NCI-H748 (cell line): ENCODE measurements at regions not wholly inside any gene's neighbourhood (a gene's known extent, or its start where the extent isn't known, plus 50 kb on each side); places are given as distances from the start of the nearest gene placed in this dataset.
"Not testable (repeated sequence)": the region's sequence is repeated elsewhere in the genome, so short reads cannot be mapped to it uniquely, and the experiment has no call there.

Experiments
- DNase-seq: peaks from one replicate; lab custom pipeline; 2025; ENCODE audit not compliant: unreplicated experiment; lab: John Stamatoyannopoulos, UW

DNA sequence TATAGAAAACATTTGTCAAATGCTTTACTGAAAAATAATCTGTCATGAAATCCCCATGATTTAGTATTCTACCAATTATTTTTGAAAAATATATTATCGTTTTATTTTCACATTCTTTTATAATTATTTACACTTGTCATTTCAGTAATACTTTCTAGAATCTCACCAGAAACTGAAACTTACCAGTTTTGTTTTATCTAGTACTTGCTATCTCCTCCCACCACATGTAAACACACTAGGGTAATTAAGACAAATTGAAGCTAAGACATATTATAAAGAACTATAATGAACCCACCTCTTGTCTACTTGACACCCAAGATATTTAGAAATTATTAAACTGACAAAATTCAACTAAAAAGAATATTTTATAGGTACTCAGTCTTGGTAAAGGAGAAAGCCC, 51.5 kb upstream of the GRM3 start:
- no peak for DNase-seq

DNA sequence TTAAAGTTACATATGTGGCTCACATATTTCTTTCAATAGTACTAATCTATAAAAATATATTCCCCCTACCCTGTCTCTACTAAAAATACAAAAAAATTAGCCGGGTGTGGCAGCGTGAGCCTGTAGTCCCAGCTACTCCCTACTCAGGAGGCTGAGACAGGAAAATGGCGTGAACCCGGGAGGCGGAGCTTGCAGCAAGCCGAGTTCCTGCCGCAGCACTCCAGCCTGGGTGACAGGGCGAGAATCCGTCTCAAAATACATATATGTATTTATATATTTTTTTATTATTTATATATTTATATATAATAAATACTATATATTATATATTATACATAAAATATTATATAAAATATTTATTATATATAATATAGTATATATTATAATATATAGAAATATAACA, 69.7 kb upstream of the GRM3 start:
- no peak for DNase-seq

DNA sequence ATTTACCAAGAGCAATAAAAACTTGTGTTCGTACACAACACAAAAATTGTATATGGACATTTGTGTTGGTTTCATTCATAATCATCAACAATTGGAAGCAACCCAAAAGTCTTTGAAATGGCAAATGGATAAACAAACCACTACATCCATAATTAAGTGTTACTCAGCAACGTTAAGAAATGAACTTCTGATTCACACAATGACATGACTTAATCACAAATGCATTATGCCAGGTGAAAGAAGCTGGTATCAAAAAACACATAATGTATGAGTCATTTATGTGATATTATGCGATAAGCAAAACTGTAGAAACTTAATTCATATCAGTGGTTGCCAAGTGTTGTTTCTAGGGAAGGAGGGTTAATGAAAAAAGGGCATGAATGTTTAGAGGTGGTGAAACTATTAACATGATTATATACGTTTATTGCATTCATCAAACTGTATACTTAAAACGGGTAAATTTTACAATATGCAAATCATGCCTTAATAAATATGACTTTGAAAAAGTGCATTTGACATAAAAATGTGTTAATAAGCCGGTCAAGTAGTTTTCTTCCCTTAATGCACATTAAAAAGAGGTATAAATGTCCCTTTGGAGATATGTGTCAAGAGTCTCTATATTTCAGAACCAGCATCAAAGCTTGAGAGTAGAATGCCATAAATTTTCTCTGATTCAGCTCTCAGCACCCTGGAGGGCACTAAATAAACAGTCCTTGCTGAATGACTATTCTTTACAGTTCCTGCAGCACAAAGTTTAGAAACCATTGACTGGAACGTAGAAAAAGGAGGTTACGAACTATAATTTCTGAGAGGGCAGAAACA, 84.8 kb upstream of the GRM3 start:
- peak; percentile 64 for DNase-seq

DNA sequence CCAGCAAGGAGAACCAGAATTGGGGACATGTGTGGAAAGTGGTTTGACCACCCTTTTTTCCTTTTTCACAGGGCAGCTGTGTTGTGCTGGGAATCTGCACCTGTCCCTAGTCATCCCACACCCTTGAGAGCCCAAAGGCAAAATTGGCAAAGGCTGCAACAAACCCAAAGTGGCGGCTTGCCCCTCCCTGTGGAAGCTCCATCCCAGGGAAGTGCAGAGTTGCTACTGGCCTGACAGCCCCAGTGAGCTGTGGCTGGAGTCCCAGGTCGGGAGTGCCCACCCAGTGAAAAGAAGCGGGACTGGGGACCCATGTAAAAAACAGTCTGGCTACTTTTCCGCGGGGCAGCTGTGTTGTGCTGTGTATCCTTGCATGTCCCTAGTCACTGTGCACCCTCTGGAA, 109.1 kb upstream of the GRM3 start:
- no peak for DNase-seq

DNA sequence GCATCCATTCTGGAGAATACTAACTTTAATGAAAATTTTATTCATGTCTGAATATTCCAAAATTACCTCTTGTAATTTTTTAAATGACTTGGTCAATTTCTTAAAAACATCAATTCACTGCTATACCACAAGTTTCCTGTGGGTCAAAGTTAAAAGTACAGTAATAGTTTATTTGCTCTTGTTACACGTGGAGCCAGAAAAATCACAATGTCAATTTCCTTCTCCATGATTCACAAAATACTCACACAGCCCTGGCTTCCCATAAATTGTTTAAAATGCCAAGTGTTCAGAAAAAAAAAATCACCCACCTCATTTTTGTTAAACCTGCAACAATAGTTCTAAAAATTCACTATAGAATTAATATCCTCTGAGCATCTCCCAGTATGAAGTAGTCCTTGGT, 139.5 kb upstream of the GRM3 start:
- DNase-seq, result no peak

DNA sequence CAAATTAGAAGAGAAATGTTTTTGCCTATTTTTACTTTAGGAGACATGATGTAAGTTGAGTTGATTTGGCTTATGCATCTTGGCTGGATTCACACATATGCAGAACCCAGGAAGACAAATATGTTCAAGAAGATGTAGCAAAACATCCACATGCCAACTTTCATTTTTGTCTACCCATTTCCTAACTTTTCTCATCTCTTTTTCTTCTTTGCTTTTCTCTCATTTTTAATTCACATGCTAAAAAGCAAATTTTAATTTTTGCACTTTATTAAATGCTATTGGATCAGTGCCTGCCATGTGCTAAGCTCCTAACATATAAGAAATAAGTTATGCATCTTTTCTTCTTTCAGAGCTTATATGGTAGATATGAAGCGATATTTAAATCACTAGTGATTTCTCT, 143.7 kb upstream of the GRM3 start:
- DNase-seq, result no peak

DNA sequence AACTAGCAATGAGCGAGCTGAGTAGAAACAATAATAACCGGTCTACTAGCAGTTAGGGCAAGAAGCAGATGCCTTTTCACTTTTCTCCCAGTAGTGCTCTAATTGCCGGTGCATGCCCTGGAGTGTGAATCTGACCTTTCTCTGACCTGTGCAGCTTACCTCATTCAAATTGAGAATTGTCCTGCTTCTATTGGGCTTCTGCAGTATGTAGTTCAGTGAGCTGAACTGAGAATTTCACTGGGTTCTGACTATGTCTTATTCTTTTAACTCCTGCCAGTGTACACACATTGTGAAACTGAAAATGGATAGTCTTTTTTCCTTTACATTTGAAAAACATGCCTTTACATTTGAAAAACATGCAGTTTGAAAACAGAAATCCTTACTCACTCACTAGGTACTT, 157.9 kb upstream of the GRM3 start:
- DNase-seq, result no peak

DNA sequence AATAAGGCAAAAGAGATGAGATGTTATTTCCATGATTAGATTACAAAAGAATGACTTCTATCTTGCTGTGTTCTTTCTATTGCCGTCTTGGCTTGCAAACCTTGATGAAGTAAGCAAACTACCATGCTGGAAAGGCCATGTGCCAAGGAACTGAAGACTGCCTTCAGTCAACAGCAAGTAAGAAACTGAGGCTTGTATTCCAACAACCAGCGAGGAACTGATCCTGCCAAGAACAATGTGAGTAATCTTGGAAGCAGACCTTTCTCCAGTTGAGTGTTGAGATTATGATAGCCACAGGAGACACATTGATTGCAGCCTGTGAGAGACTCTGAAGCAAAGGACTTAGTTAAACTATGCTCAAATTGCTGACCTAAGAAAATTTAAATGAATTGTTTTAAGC, 164.6 kb upstream of the GRM3 start:
- DNase-seq, result no peak

DNA sequence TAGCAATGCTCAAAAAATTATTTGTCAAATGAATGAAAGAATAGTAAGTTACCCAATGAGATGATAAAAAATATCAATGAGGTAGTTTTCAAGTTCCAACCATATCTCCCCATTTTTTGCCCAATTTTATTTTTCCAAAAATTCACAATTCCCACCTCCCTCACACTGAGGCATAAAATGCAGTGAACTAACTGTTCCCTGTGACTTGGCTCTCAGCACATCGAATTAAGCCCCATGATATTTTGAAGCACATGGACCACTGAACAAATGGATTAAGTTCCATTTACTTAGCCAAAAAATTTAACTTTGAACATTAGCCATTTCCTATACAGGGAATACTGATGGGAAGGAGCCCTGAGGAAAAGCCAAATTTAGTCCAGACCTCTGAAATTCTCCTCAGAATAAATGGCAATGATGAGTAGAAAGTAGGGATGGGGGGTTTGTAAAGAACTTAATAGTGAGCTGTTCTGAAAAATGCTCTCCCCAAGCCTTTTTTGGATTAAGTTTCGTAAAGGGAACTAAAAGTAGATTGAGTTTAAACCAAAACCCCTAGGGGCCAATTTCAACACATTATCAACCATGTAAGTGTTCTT, 166.3 kb upstream of the GRM3 start:
- no peak for DNase-seq

DNA sequence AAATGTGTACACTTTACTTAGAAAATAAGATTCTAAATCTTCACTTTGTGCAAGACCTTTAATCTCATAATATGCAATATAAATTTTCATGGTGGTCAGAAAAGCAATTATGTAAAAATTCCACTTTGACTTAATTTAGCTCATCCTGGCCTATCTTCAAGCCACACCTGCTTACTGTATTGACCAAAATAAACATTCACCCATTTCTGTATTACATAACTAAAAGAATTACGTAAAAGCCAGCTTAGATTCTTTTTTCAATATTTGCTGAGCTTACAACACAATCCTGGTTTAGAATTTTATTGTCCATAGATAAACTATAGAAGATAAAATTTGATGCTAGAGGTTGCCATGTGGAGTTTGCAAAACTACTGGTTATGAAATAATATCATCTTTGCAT, 172.9 kb upstream of the GRM3 start:
- DNase-seq, result no peak

DNA sequence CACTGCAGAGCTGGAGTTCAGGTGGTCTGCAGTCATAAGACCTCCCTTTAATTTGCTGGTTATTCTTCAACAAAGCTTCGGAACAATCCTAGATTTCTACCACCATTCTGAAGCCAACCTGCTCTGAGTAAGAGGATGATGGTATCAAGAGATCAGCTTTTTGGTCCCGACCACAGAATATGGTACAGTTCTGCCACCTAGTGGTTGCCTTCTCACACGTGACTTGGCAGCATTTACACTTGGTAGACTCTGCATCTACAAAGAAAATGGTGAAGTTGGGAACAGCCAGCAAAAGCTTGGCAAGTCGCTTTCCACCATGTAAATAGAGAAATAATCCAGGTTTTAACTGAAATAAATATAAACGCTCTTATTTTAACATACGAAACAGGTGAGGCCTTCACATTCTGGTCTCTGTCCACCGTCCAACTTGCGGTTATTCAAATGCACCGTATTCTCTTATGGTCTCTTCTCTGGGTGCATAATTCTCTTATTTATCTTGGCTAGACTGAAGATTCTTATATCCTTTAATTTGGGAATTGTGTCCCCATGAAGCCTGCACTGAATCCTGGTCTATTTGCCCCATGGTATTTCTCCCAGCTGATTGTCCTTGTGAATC, 173.9 kb upstream of the GRM3 start:
- peak; percentile 80 for DNase-seq

DNA sequence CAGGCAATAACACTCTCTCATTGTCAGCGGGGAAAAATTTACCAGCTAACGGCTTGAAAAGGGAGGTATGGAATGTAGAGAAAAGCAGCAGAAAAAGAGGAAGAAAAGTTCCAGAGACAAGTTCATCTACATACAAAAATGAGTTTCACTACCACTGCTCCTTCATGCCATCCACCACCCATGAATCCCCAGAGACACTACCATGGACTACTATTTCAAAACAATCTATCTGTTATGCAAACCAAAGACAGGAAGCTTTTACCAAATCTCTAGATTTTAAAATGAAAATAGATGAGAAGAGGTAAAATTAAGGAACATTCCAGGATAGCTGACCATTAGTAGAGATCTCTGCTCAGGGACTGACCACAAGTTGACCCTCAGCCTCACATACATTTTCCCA, 189.0 kb upstream of the GRM3 start:
- DNase-seq, result no peak

DNA sequence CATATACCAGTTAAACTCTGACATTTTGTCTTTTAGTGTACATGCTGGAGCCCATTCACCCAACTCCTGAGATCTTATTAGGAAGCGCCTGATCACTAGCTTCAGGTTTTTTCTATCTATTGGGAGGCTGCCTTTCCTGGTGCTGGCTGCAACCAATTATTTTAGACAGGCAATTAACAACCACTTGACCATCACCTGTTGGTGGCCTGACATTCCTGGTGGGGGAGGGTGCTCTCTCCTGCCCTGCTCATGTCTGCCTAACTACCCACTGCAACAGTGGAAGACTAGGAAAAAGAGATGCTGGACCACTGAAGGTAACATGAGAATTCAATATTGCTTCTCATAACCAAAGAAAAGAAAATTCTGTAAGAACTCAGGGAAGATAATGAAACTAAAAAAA, 190.3 kb upstream of the GRM3 start:
- DNase-seq, result peak; percentile 17

DNA sequence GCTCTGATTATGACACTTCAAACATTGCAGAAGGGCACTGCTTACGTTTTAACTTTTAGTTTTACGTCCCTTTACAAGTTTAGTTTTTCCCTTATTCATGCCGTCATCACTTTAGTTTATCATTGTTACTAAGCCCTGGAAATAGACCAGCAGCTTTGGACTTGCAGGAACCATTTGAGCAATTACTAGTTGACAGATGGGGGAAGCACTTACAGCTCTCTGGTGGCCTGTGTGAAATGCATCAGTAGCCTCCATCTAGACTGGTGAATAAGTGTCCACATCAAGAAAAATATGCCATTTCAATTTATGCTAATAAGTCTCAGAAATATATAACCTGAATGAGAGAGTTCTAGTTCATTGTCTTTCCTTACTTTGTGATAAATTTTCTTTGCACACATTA, 194.9 kb upstream of the GRM3 start:
- DNase-seq, result no peak

DNA sequence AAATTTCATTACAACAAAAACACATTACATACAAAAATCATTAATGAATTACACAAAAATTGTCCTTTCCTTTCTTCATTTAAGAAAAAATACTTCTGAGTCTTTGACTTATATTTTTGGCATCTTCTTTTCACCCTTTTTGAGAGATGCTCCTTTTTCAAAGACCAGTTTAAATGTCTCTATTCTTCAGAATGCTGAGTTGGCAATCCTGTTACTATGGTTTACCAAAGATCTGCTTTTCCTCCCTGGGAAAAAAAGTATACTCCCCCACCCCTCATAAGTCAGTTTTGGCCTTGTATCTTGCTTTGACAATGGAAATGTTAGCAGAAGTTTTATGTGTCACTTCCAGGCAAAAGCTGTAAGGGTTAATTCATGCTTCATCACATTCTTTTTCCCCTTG, 198.4 kb upstream of the GRM3 start:
- DNase-seq, result no peak

DNA sequence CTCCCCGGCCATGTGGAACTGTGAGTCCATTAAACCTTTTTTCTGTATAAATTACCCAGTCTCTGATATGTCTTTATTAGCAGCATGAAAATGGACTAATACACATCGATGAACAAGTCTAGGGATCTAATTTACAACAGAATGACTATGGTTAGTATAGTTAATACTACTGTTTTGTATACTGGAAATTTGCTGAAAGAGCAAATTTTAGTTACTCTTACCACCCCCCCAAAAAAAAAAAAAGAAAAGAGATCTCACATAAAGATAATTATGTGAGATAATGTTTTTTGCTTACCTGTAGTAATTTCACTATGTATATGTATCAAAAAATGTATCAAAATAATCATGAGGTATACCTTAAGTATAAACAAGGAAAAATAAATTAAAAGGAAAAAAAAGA, 199.5 kb upstream of the GRM3 start:
- DNase-seq, result no peak

DNA sequence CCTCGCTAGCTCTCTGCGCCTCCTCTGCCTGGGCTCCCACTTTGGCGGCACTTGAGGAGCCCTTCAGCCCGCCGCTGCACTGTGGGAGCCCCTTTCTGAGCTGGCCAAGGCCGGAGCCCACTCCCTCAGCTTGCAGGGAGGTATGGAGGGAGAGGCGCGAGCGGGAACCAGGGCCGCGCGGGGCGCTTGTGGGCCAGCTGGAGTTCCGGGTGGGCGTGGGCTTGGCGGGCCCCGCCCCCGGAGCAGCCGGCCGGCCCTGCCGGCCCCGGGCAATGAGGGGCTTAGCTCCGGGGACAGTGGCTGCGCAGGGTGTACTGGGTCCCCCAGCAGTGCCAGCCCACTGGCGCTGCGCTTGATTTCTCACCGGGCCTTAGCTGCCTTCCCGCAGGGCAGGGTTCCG, 203.3 kb upstream of the GRM3 start:
- DNase-seq, result not testable (repeated sequence)

DNA sequence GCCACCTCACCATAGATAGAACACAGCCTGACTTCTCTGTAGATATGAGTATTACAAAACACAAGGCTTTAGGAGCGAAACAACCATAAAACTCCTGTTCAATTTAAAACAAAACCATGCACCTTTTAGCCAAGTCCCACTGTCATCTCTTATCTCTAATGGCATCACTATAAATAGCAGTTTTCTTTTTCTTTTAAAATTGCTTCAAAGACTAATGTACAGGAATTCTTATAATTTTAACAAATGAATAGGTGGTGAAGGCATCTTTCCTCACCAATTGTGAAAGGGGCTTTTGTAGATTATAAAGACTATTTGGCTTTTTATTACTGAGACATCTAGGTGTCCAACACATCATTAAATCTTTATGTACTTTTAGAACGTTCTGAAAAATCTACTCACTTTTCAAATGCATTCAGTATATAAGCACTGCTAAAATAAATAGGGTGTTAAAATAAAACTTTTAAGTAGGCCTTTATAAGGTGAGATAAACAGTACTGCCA, 205.7 kb upstream of the GRM3 start:
- no peak for DNase-seq

DNA sequence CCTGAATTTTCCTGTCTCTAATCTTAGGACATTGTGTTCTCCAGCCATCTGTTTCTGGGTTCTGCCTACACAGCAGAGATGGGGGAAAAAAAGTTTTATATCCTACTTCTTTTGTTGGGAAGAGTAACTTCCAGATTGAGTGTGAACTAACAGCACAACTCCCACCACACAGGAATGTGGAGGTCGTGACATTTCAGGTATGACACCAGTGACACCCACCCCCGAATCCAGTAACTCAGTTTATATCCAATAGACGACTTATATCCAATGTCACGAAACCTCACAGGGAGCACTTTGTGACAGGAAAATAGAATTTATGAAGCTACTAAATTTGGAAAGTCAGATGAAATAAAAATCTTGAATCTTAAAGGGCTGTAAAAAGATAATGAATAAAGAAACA, 211.9 kb upstream of the GRM3 start:
- no peak for DNase-seq

DNA sequence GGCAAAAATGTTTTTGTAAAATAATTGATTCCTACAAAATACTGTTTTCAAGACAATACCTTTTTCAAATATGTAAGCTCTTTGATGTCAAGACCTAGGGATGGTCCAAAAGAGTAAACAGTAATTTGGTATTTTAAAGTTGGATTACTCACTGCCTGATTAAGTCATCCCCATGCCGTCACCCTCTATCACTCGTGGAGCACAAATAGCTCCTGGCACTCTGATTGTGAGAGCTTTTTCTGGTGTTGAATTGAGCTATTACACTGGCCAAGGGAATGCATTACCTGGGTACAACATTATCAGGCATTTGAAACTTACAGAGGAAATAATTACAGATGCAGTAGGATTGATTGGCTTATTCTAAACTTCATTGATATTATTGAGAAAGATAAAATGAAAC, 231.9 kb upstream of the GRM3 start:
- DNase-seq, result no peak

DNA sequence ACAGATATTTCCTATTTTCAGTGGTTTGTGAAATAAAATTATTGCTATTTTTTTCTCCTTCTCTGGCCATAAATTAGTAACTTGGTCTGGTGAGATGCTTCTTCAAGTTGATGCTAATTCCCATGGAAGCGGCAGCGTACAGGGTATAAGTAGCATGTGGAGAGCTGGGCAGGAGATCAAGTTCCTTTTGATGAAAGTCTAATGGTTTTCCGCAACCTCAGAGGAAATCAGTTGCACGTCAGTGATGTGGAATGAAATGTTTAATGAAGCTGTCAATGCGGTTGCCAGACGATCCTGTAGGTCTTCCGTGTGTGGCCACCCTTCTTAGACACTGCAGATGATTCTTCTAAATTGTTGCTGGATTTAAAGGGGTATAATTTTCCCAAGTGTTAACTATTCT, 236.4 kb upstream of the GRM3 start:
- no peak for DNase-seq

DNA sequence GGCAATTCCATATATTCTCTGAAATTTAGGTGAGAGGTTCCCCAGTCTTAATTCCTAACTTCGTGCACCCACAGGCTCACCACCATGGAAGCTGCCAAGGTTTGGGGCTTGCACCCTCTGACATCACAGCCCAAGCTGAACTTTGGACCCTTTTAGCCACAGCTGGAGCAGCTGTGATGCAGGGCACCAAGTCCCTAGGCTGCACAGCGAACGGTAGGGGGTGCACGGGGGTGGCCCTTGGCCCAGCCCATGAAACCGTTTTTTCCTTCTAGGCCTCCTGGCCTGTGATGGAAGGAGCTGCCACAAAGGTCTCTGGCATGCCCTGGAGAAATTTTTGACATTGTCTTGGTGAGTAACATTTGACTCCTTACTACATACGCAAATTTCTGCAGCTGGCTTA, 251.9 kb upstream of the GRM3 start:
- DNase-seq, result no peak
